H1 (cell line): ENCODE measurements at regions not wholly inside any gene's neighbourhood (a gene's known extent, or its start where the extent isn't known, plus 50 kb on each side); places are given as distances from the start of the nearest gene placed in this dataset.
A peak's percentile ranks its signal among the peaks of the same experiment; 100 is the strongest.

Source experiments
- CTCF ChIA-PET: fragments of 300-600 bp; sonication (Branson Sonifier 250); formaldehyde crosslinking; loops from one replicate; lab custom pipeline; 2021; ENCODE audit not compliant: partially characterized antibody; lab: Charles Lee
- POLR2A ChIA-PET: fragments of 300-600 bp; sonication (Branson Sonifier 250); formaldehyde crosslinking; loops from one replicate; lab custom pipeline; 2021; ENCODE audit warnings: inconsistent platforms; ENCODE audit not compliant: partially characterized antibody; lab: Charles Lee
- DNase-seq, 2 experiments: peaks; one replicate each; pipeline versions ENCODE4 v3.0.0 to v3.0.0-alpha.2; 2010 to 2022; ENCODE audit warnings: low spot score in 2 of 2, low read depth in 1 of 2, mixed read lengths in 1 of 2
- FAIRE-seq: peaks from 2 replicates; lab custom pipeline; 2011; peaks lifted over from hg19 to GRCh38; lab: Jason Lieb, UNC
- H2AFZ ChIP-seq: 2 replicates; pipeline ENCODE4 v1.8.1; 2012; ENCODE audit warnings: low read length, inconsistent platforms
- H2AK5ac ChIP-seq: 2 replicates; pipeline ENCODE4 v1.6.1; 2013; ENCODE audit warnings: low read depth, low read length
- H2BK120ac ChIP-seq: replicated peaks from 2 replicates; pipeline ENCODE3; 2013; ENCODE audit warnings: low read depth, low read length, inconsistent platforms
- H2BK12ac ChIP-seq: 2 replicates; pipeline ENCODE4 v1.6.1; 2013; ENCODE audit warnings: low read depth, low read length
- H2BK15ac ChIP-seq: 2 replicates; pipeline ENCODE4 v1.6.1; 2013; ENCODE audit warnings: low read length
- H2BK20ac ChIP-seq: 2 replicates; pipeline ENCODE4 v1.6.1; 2013; ENCODE audit warnings: low read length
- H2BK5ac ChIP-seq: 2 replicates; pipeline ENCODE4 v1.6.1; 2013; ENCODE audit warnings: low read depth, low read length
- H3K14ac ChIP-seq: 2 replicates; pipeline ENCODE4 v1.6.1; 2013; ENCODE audit warnings: inconsistent platforms; ENCODE audit not compliant: insufficient read length
- H3K18ac ChIP-seq: 2 replicates; pipeline ENCODE4 v1.6.1; 2013; ENCODE audit warnings: low read length; ENCODE audit errors: extremely low read depth
- H3K23ac ChIP-seq: 2 replicates; pipeline ENCODE4 v1.6.1; 2013; ENCODE audit warnings: inconsistent platforms; ENCODE audit not compliant: insufficient read length
- H3K23me2 ChIP-seq: 2 replicates; pipeline ENCODE4 v1.6.1; 2013; ENCODE audit warnings: low read depth, low read length
- H3K27ac ChIP-seq: 2 replicates; pipeline ENCODE4 v1.6.1; 2011; ENCODE audit warnings: low read depth, low read length, inconsistent platforms
- H3K27me3 ChIP-seq, 4 experiments: replicated peaks in 1 of 4; 1 replicate in 1 of 4; 2 replicates in 3 of 4; pipeline versions ENCODE4 v1.6.1 to v1.8.1; 2011 to 2013; ENCODE audit warnings: low read length in 3 of 4, mild to moderate bottlenecking in 3 of 4, inconsistent platforms in 2 of 4, mixed read lengths in 2 of 4, moderate library complexity in 1 of 4; ENCODE audit not compliant: control insufficient read depth in 3 of 4, insufficient read depth in 3 of 4; ENCODE audit errors: extremely low read depth in 1 of 4
- H3K36me3 ChIP-seq, 4 experiments: 2 replicates each; pipeline versions ENCODE4 v1.6.1 to v1.8.1; 2011 to 2013; ENCODE audit warnings: mild to moderate bottlenecking in 4 of 4, low read length in 3 of 4, moderate library complexity in 2 of 4, control low read depth in 1 of 4, inconsistent platforms in 1 of 4; ENCODE audit not compliant: insufficient read depth in 4 of 4, control insufficient read depth in 2 of 4
- H3K4ac ChIP-seq: replicated peaks from 2 replicates; pipeline ENCODE3; 2013; ENCODE audit warnings: low read length, low read depth, mixed read lengths, inconsistent platforms; ENCODE audit not compliant: insufficient read length
- H3K4me1 ChIP-seq, 4 experiments: replicated peaks in 1 of 4; 1 replicate in 1 of 4; 2 replicates in 3 of 4; pipeline versions ENCODE4 v1.6.1 to v1.8.1; 2011 to 2013; ENCODE audit warnings: low read length in 3 of 4, inconsistent platforms in 2 of 4, mixed read lengths in 1 of 4; ENCODE audit not compliant: insufficient read depth in 4 of 4, control insufficient read depth in 3 of 4
- H3K4me2 ChIP-seq, 2 experiments: 2 replicates each; pipeline versions ENCODE4 v1.6.1 to v1.8.1; 2011 to 2013; ENCODE audit warnings: low read depth in 2 of 2, low read length in 2 of 2, control low read depth in 1 of 2, inconsistent platforms in 1 of 2, mild to moderate bottlenecking in 1 of 2; ENCODE audit not compliant: insufficient read depth in 1 of 2
- H3K4me3 ChIP-seq, 4 experiments: fragments of 200-600, 300-600 bp in 1 of 4; sonication (generic), shearing (Covaris generic), sonication (Bioruptor Twin) in 1 of 4; 2 replicates each; pipeline versions ENCODE4 v1.5.1 to v1.8.1; 2011 to 2016; ENCODE audit warnings: low read length in 4 of 4, low read depth in 3 of 4, control low read depth in 2 of 4, inconsistent platforms in 2 of 4, mild to moderate bottlenecking in 2 of 4, mixed read lengths in 1 of 4, moderate library complexity in 1 of 4; ENCODE audit not compliant: insufficient read depth in 2 of 4; ENCODE audit errors: extremely low read depth in 1 of 4
- H3K56ac ChIP-seq: replicated peaks from 2 replicates; pipeline ENCODE3; 2013; ENCODE audit warnings: low read depth, mild to moderate bottlenecking, mixed read lengths, low read length, inconsistent platforms; ENCODE audit not compliant: insufficient read length
- H3K79me1 ChIP-seq: 2 replicates; pipeline ENCODE4 v1.6.1; 2013; ENCODE audit warnings: low read depth, low read length, control low read depth
- H3K79me2 ChIP-seq, 2 experiments: 2 replicates each; pipeline versions ENCODE4 v1.6.1 to v1.8.1; 2012 to 2013; ENCODE audit warnings: low read length in 2 of 2, mild to moderate bottlenecking in 2 of 2, inconsistent platforms in 1 of 2; ENCODE audit not compliant: insufficient read depth in 2 of 2, control insufficient read depth in 1 of 2
- H3K9ac ChIP-seq, 4 experiments: replicated peaks in 1 of 4; 1 replicate in 1 of 4; 2 replicates in 3 of 4; pipeline versions ENCODE4 v1.6.1 to v1.8.1; 2011 to 2013; ENCODE audit warnings: low read depth in 3 of 4, low read length in 3 of 4, control low read depth in 2 of 4, mild to moderate bottlenecking in 2 of 4, moderate library complexity in 2 of 4, inconsistent platforms in 1 of 4; ENCODE audit errors: extremely low read depth in 1 of 4
- H3K9me3 ChIP-seq, 2 experiments: 2 replicates each; pipeline versions ENCODE4 v1.6.1 to v1.8.1; 2012 to 2013; ENCODE audit warnings: mild to moderate bottlenecking in 2 of 2, moderate library complexity in 2 of 2, control low read depth in 1 of 2, inconsistent platforms in 1 of 2, low read depth in 1 of 2, low read length in 1 of 2, mixed read lengths in 1 of 2; ENCODE audit not compliant: insufficient read depth in 2 of 2
- H4K20me1 ChIP-seq, 2 experiments: replicated peaks in 1 of 2; 2 replicates each; pipeline versions ENCODE3 to v1.8.1; 2011 to 2013; ENCODE audit warnings: inconsistent platforms in 2 of 2, low read length in 2 of 2, mild to moderate bottlenecking in 1 of 2; ENCODE audit not compliant: insufficient read depth in 2 of 2, control insufficient read depth in 1 of 2
- H4K5ac ChIP-seq: 2 replicates; pipeline ENCODE4 v1.6.1; 2013; ENCODE audit warnings: low read length, low read depth, mixed read lengths, inconsistent platforms; ENCODE audit not compliant: insufficient read length
- H4K8ac ChIP-seq: 2 replicates; pipeline ENCODE4 v1.8.0; 2013; ENCODE audit warnings: mild to moderate bottlenecking, moderate library complexity, low read length, inconsistent platforms; ENCODE audit not compliant: insufficient read depth; ENCODE audit errors: extremely low read depth
- H4K91ac ChIP-seq: replicated peaks from 2 replicates; pipeline ENCODE3; 2013; ENCODE audit warnings: low read length, mixed read lengths, inconsistent platforms; ENCODE audit not compliant: insufficient read length
- HDAC2 ChIP-seq, 2 experiments: fragments of 300-600 bp in 1 of 2; sonication (generic) in 1 of 2; IDR thresholded peaks; 2 replicates each; pipeline ENCODE4 v1.6.1; 2011 to 2012; ENCODE audit warnings: low read depth in 2 of 2, low read length in 2 of 2, mild to moderate bottlenecking in 2 of 2, moderate library complexity in 2 of 2, borderline replicate concordance in 1 of 2, inconsistent platforms in 1 of 2
- POLR2A ChIP-seq, 2 experiments: IDR thresholded peaks; 1 replicate in 1 of 2; 2 replicates in 1 of 2; pipeline ENCODE4 v1.6.1; 2011; ENCODE audit warnings: low read depth in 2 of 2, low read length in 2 of 2, mild to moderate bottlenecking in 2 of 2; ENCODE audit errors: control extremely low read depth in 1 of 2
- RFX5 ChIP-seq: IDR thresholded peaks from 2 replicates; pipeline ENCODE4 v1.6.1; 2011; ENCODE audit warnings: low read depth, low read length, improper control_type of control experiment, borderline replicate concordance
- SIRT6 ChIP-seq: IDR thresholded peaks from one replicate; pipeline ENCODE4 v1.7.1; 2012; ENCODE audit warnings: low read length, inconsistent platforms
- USF2 ChIP-seq: IDR thresholded peaks from 2 replicates; pipeline ENCODE4 v1.6.1; 2011; ENCODE audit warnings: low read length, improper control_type of control experiment
- WGBS, 2 experiments: shearing (Covaris generic) in 1 of 2; methylation state at CpG; one replicate each; pipeline versions ENCODE4 v1.1.6 to v1.1.7; 2013 to 2015; ENCODE audit warnings: low lambda C conversion rate in 2 of 2, mixed read lengths in 2 of 2, inconsistent platforms in 1 of 2, low coverage in 1 of 2, missing lambda C conversion rate in 1 of 2; ENCODE audit not compliant: insufficient replicate concordance in 2 of 2, insufficient coverage in 1 of 2, insufficient read length in 1 of 2; ENCODE audit errors: extremely low coverage in 1 of 2, missing lambda C conversion rate in 1 of 2; 5-methylcytosine and 5-hydroxymethylcytosine counted together

- no peaks in the 10 kb centered on the region for H3K79me2 ChIP-seq
- FAIRE-seq: no peak
- no peak overlapping the region for H4K5ac ChIP-seq
- H2BK20ac ChIP-seq: peak overlapping the region; percentile 53; the same call in 1 of the 2 replicates
- no peak overlapping the region for H2BK120ac ChIP-seq
- H3K56ac ChIP-seq: no peak overlapping the region
- H4K91ac ChIP-seq: peak overlapping the region; percentile 25
- H3K18ac ChIP-seq: no peak overlapping the region
- no peak overlapping the region for H3K27ac ChIP-seq
- H4K20me1 ChIP-seq: no peaks in the 10 kb centered on the region
- no peaks in the 10 kb centered on the region for H3K79me1 ChIP-seq
- no peak overlapping the region for H3K4me3 ChIP-seq
- no peak overlapping the region for H3K4ac ChIP-seq
- no peak for DNase-seq
- WGBS, 2 experiments: 78% methylated on average over 5 of the region's 5 CpGs; no CpG with 5 or more reads in 1 of the 2 experiments
- no peak overlapping the region for H4K8ac ChIP-seq
- H3K4me2 ChIP-seq: no peak overlapping the region
- TF ChIP-seq USF2 (no peak), POLR2A (IDR thresholded peaks at IDR 0.05; ENCODE audit: control extremely low read depth in 1 of 2, low read depth in 2 of 2, low read length in 2 of 2) (no peak), HDAC2 (IDR thresholded peaks at IDR 0.05; ENCODE audit: borderline replicate concordance in 1 of 2, low read depth in 2 of 2, low read length in 2 of 2) (no peak), SIRT6 (no peak), RFX5 (no peak)
- H3K4me1 ChIP-seq: peaks cover under 1 to 14% (median 4%) of the 10 kb centered on the region in 4 experiments; a peak in 6 of 7 replicates
- H3K36me3 ChIP-seq: no peaks in the 10 kb centered on the region
- H3K27me3 ChIP-seq: peaks cover 0 to 6% (median 2%) of the 10 kb centered on the region in 4 experiments; a peak in 4 of 7 replicates
- H2BK15ac ChIP-seq: no peak overlapping the region
- H2BK12ac ChIP-seq: no peak overlapping the region
- no peak overlapping the region for H3K23ac ChIP-seq
- H3K9me3 ChIP-seq: no peaks in the 10 kb centered on the region
- ChIA-PET POLR2A (no interaction called here), CTCF (interaction anchor here (1.0 to 2.5 kb wide), 4 partner anchors 41 to 275 kb away, joined by 3 to 12 read pairs (median 4); no protein-coding TSS in a partner anchor)
- H2AFZ ChIP-seq: no peak overlapping the region
- no peak overlapping the region for H3K9ac ChIP-seq
- no peak overlapping the region for H2BK5ac ChIP-seq
- H3K14ac ChIP-seq: no peak overlapping the region
- H2AK5ac ChIP-seq: no peak overlapping the region; the same call in 1 of the 2 replicates
- H3K23me2 ChIP-seq: no peaks in the 10 kb centered on the region
These were observed 171.8 kb upstream of the FOXF1 start for GRCh38 chr16:86338403-86339115.
